Limb (tissue), 2 donors: ENCODE measurements at regions not wholly inside any gene's neighbourhood (a gene's known extent, or its start where the extent isn't known, plus 50 kb on each side); places are given as distances from the start of the nearest gene placed in this dataset.

Experiments
- DNase-seq, 2 donors: peaks; one replicate each; pipeline ENCODE4 v3.0.0-alpha.2; 2016; ENCODE audit errors: extremely low spot score in 2 of 2

GRCh38 chr5:135248801-135249231, 150.2 kb downstream of the MACROH2A1 start:
- DNase-seq: no peak

GRCh38 chr5:135246923-135247795, 151.9 kb downstream of the MACROH2A1 start:
- peak in 1 of 2 donors; percentile 38 for DNase-seq

- DNase-seq: no peak
These were observed 152.5 kb downstream of the MACROH2A1 start for GRCh38 chr5:135246605-135246922.

GRCh38 chr5:135245521-135246499, 153.2 kb downstream of the MACROH2A1 start:
- no peak for DNase-seq

GRCh38 chr5:135244620-135245021, 154.4 kb downstream of the MACROH2A1 start:
- peak in 1 of 2 donors; percentile 22 for DNase-seq

- DNase-seq: peak; percentile 43 to 74
These were observed 155.3 kb downstream of the MACROH2A1 start for GRCh38 chr5:135243556-135244285.

GRCh38 chr5:135242866-135243555, 156.0 kb downstream of the MACROH2A1 start:
- no peak for DNase-seq

GRCh38 chr5:135242021-135242865, 156.8 kb downstream of the MACROH2A1 start:
- DNase-seq: peak in 1 of 2 donors; percentile 28

- no peak for DNase-seq
These were observed 157.5 kb downstream of the MACROH2A1 start for GRCh38 chr5:135241536-135241935.

- no peak for DNase-seq
These were observed 158.2 kb downstream of the MACROH2A1 start for GRCh38 chr5:135240781-135241360.

GRCh38 chr5:135240283-135240633, 158.8 kb downstream of the MACROH2A1 start:
- DNase-seq: no peak

- peak in 1 of 2 donors; percentile 39 for DNase-seq
These were observed 159.4 kb downstream of the MACROH2A1 start for GRCh38 chr5:135239453-135240282.

- peak in 1 of 2 donors; percentile 41 for DNase-seq
These were observed 160.2 kb downstream of the MACROH2A1 start for GRCh38 chr5:135238622-135239452.

- no peak for DNase-seq
These were observed 161.3 kb downstream of the MACROH2A1 start for GRCh38 chr5:135237748-135238103.

GRCh38 chr5:135236908-135237747, 161.9 kb downstream of the MACROH2A1 start:
- DNase-seq: peak in 1 of 2 donors; percentile 45

GRCh38 chr5:135236228-135236907, 162.7 kb downstream of the MACROH2A1 start:
- peak in 1 of 2 donors; percentile 41 for DNase-seq
